Heart left ventricle (tissue), 16 donors: ENCODE measurements at regions not wholly inside any gene's neighbourhood (a gene's known extent, or its start where the extent isn't known, plus 50 kb on each side); places are given as distances from the start of the nearest gene placed in this dataset.

Source experiments
- ATAC-seq, 4 donors: fragments of 200-7000 bp; cut with Tn5 transposase; one replicate each; pipeline ENCODE4 v1.9.1; 2020 to 2022; ENCODE audit warnings: moderate library complexity in 4 of 4, mild to moderate bottlenecking in 3 of 4, moderate number of reproducible peaks in 1 of 4
- DNase-seq, 5 donors: peaks; one replicate each; pipeline ENCODE4 v3.0.0-alpha.2; 2020
- H3K27ac ChIP-seq, 12 donors: fragments of 200-600 bp; sonication (generic) in 4 of 12; one replicate each; pipeline versions ENCODE4 v1.5.0 to v1.8.0; 2016 to 2022; ENCODE audit warnings: mild to moderate bottlenecking in 2 of 12
- H3K27me3 ChIP-seq, 9 donors: fragments of 200-600 bp; sonication (generic) in 2 of 9; one replicate each; pipeline versions ENCODE4 v1.5.1 to v1.8.0; 2016 to 2022; ENCODE audit warnings: mild to moderate bottlenecking in 3 of 9
- H3K36me3 ChIP-seq, 9 donors: fragments of 200-600 bp; sonication (generic) in 2 of 9; one replicate each; pipeline versions ENCODE4 v1.5.0 to v1.8.0; 2018 to 2022; ENCODE audit warnings: mild to moderate bottlenecking in 2 of 9
- H3K4me1 ChIP-seq, 12 donors: fragments of 200-600 bp; sonication (generic) in 4 of 12; one replicate each; pipeline versions ENCODE4 v1.5.0 to v1.8.0; 2016 to 2022; ENCODE audit warnings: mild to moderate bottlenecking in 3 of 12
- H3K4me3 ChIP-seq, 12 donors: fragments of 200-600 bp; sonication (generic) in 4 of 12; one replicate each; pipeline versions ENCODE4 v1.5.0 to v1.8.0; 2017 to 2022; ENCODE audit warnings: mild to moderate bottlenecking in 9 of 12, moderate library complexity in 4 of 12
- H3K9me3 ChIP-seq, 12 donors: fragments of 200-600 bp; sonication (generic) in 4 of 12; one replicate each; pipeline versions ENCODE4 v1.5.0 to v1.8.0; 2016 to 2022; ENCODE audit warnings: mild to moderate bottlenecking in 1 of 12
- POLR2A ChIP-seq, 2 donors: fragments of 450-650 bp; IDR thresholded peaks; one replicate each; pipeline ENCODE4 v1.6.1; 2017; ENCODE audit warnings: antibody characterized with exemption in 2 of 2, mild to moderate bottlenecking in 2 of 2, moderate library complexity in 2 of 2
- WGBS, 4 donors: extraction: QIAGEN DNeasy Blood & Tissue Kit in 2 of 4; methylation state at CpG; one replicate each; pipeline versions ENCODE4 v1.1.5 to v1.1.7; 2013 to 2018; 5-methylcytosine and 5-hydroxymethylcytosine counted together
- intact Hi-C, 10 donors: fragments of 100-400 bp; cut with DNase I; formaldehyde crosslinking; loops; one replicate each; pipeline versions ENCODE4 v1.11.1 to v1.14.2; 2022
- TF ChIP-seq, protein P1 (sequence below), 12 donors: fragments of 200-600 bp; sonication (generic) in 4 of 12; IDR thresholded peaks; one replicate each; pipeline versions ENCODE4 v1.5.0 to v1.8.0; 2018 to 2022; ENCODE audit warnings: antibody characterized with exemption in 12 of 12, mild to moderate bottlenecking in 5 of 12
- donor health status: ischemic (EF 13 %, LVEDD 7.1; RV severe dilation, severe dysfunction).
- donor health status: healthy with polysubstance abuse.
- donor health status: DM: no; HTN: yes; CAD: no.
- donor health status: DM: no; HTN: no; CAD: no.
- donor health status: ischemic (EF 25% LVEDD 6.9; RV normal size, moderate dysfunction).
- donor health status: ischemic (EF 25% LVEDD 5.7; RV mildly dilated, moderate dysfunction).
- donor health status: healthy.
- donor health status: DM: yes; HTN: yes; CAD: no.
- donor health status: ischemic (EF 35%, LVEDD 5.7; RV mildly dilated, moderate dysfunction).
- donor health status: nonischemic (EF 11% LVEDD 7.7; RV severe dilation, severe dysfunction).
- donor health status: DM: yes; HTN: yes; CAD: no.
- donor health status: PGD.
- donor health status: ischemic (EF 29% LVEDD 5.4; RV normal size, mild dysfunction).
- donor health status: nonischemic (EF 23%, LVEDD 6.1; RV moderate dilation, normal function).

DNA sequence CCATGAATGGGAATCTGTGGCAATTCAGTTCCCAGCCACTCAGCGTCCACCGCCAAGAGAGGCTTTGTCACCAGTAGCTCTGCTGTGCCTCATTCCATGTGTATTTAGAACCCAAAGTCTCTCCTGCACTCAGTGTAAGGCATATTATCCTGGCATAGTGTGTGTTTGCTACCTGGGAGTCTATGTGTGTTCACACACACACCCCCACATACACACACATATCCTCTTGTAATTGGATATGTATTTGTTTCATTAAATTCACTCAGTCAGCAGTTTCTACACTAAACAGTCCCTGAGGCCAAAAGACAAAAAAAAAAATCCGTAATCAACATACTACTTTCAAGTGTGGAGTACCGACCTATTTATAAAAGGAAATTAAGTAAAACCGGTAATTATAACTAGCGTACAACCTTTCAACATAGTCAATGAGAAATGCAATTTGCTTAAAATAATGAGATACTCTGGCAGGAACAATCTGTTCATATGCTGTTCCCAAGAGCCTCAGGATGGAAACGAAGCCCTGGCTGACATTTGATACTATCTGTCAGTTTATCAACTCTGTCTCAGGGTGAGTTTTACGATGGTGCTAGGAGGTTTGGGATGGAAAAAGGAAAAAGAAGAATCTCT lies 425.8 kb upstream of the CELF2 start:
- Histone ChIP-seq H3K27me3 (no peaks in the 10 kb centered on the region), H3K4me3 (no peak overlapping the region), H3K4me1 (peaks cover 0 to 30% (median 7%) of the 10 kb centered on the region in 12 donors), H3K27ac (peak overlapping the region in 3 of 12 donors; percentile 6 to 51 (median 20)), H3K9me3 (no peaks in the 10 kb centered on the region), H3K36me3 (no peaks in the 10 kb centered on the region)
- DNase-seq (no peak), ATAC-seq (peak; percentile 38 to 52 (median 46))
- TF ChIP-seq, protein P1, sequence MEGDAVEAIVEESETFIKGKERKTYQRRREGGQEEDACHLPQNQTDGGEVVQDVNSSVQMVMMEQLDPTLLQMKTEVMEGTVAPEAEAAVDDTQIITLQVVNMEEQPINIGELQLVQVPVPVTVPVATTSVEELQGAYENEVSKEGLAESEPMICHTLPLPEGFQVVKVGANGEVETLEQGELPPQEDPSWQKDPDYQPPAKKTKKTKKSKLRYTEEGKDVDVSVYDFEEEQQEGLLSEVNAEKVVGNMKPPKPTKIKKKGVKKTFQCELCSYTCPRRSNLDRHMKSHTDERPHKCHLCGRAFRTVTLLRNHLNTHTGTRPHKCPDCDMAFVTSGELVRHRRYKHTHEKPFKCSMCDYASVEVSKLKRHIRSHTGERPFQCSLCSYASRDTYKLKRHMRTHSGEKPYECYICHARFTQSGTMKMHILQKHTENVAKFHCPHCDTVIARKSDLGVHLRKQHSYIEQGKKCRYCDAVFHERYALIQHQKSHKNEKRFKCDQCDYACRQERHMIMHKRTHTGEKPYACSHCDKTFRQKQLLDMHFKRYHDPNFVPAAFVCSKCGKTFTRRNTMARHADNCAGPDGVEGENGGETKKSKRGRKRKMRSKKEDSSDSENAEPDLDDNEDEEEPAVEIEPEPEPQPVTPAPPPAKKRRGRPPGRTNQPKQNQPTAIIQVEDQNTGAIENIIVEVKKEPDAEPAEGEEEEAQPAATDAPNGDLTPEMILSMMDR (IDR thresholded peaks at IDR 0.05) = no peak
- TF ChIP-seq POLR2A (IDR thresholded peaks at IDR 0.05) = no peak
- 37 to 51% (median 43%) methylated on average over 8 of the region's 8 CpGs for WGBS, 4 donors
- intact Hi-C loops = no loop called here

DNA sequence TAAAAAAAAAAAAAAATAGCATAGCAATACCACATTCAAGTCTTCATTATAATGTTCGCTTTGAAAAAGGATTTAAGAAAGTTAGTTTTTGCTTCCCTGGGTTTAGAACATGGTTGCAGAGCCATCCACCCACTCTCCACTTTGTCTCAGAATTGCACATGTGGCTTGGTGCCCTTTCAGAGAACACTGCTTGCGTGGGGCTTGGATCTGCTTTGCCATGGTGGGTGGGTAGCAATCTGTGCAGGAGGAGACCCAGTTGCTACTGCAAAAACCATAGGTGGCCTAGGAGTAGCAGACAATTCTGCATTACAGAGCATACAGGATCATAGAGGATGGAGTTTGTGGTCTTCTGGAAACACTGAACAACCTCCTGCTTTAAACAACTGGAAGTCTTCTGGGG lies 421.4 kb upstream of the CELF2 start:
- 70 to 97% (median 78%) methylated on average over 2 of the region's 2 CpGs for WGBS, 4 donors
- intact Hi-C loops = no loop called here
- no peak for ATAC-seq
- H3K27me3 ChIP-seq = no peaks in the 10 kb centered on the region
- peaks cover 0 to 11% (median 5%) of the 10 kb centered on the region in 12 donors for H3K4me1 ChIP-seq
- no peak overlapping the region for H3K27ac ChIP-seq
- H3K9me3 ChIP-seq = no peaks in the 10 kb centered on the region
- TF ChIP-seq, protein P1 (IDR thresholded peaks at IDR 0.05) = no peak
- no peak for TF ChIP-seq POLR2A (IDR thresholded peaks at IDR 0.05)
- DNase-seq = no peak
- no peaks in the 10 kb centered on the region for H3K36me3 ChIP-seq
- no peak overlapping the region for H3K4me3 ChIP-seq

DNA sequence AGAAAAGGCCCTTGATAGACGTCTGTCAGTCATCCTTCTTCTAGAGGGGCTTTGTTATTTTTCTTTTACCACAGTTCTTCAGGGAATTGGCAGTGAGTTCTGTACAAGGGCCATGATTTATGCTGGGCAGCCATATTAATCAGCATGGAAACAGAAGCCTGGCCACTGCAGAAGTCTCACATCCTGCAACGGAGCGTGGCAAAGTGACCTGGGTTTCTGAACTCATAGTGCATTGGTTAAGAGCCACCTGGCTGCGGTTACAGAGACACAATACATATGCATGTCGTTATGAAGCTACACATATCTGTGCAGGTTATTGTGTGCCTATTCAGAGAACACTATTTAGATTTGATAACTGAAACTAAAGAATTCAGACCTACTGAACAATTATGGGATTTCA lies 419.4 kb upstream of the CELF2 start:
- no peak for DNase-seq
- H3K4me1 ChIP-seq = no peaks in the 10 kb centered on the region
- intact Hi-C loops = no loop called here
- no peak overlapping the region for H3K4me3 ChIP-seq
- no peak for ATAC-seq
- no peaks in the 10 kb centered on the region for H3K36me3 ChIP-seq
- no peak overlapping the region for H3K27ac ChIP-seq
- WGBS, 4 donors = 88 to 95% (median 92%) methylated on average over 5 of the region's 5 CpGs
- H3K9me3 ChIP-seq = no peaks in the 10 kb centered on the region
- TF ChIP-seq POLR2A (IDR thresholded peaks at IDR 0.05) = no peak
- no peaks in the 10 kb centered on the region for H3K27me3 ChIP-seq

DNA sequence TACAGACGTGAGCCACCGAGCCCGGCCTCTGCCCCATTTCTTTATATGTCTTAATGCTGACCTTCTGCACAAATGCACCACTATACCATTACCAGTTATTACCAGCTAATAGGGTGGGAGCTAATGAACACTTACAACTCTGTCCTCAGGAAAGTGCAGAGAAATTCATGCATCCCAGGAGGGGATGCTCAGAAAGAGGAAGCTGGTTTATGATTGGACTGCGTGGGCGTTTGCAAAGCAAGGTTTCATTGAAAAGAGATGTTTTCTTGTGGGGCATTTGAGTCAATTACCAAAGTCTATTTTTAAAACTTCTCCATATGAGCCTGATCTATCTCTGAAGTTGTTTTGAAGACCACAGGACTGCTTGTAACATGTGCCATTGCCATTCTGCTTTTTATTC lies 417.7 kb upstream of the CELF2 start:
- Histone ChIP-seq H3K27ac (no peak overlapping the region), H3K4me1 (no peaks in the 10 kb centered on the region), H3K36me3 (no peaks in the 10 kb centered on the region), H3K9me3 (no peaks in the 10 kb centered on the region), H3K27me3 (no peaks in the 10 kb centered on the region), H3K4me3 (no peak overlapping the region)
- DNase-seq (no peak), ATAC-seq (no peak)
- intact Hi-C loops = no loop called here
- WGBS, 4 donors = 85 to 89% (median 86%) methylated on average over 5 of the region's 5 CpGs
- TF ChIP-seq, protein P1 (IDR thresholded peaks at IDR 0.05) = no peak
- TF ChIP-seq POLR2A (IDR thresholded peaks at IDR 0.05) = no peak

DNA sequence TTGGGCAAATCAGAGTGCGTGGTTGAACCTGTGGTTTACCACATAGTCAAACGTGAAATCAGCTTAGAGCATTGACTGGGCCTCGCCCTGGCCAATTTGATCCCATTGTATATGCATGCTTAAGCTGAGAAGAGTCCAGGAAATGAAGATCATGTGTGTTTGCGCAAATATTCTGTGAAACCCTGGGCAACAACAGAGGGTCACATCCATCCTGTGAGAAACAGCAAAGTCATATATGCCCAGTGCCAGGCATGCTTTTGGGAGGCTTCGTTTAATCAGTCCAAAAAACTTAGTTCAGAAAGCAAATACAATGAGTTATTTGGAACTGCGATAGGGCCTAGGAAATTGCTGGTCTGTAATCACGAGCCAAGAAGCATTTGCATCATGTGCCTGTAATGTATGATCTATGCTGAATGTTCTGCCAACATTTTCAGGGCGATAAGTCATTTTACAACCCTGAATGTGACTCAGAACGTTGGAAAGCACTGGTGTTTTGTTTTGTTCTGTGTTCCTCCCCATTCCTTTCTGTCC lies 412.1 kb upstream of the CELF2 start:
- no peaks in the 10 kb centered on the region for H3K9me3 ChIP-seq
- WGBS, 4 donors = 71 to 78% (median 76%) methylated on average over 9 of the region's 9 CpGs
- no peak for TF ChIP-seq POLR2A (IDR thresholded peaks at IDR 0.05)
- TF ChIP-seq, protein P1 (IDR thresholded peaks at IDR 0.05) = no peak
- intact Hi-C loops = no loop called here
- ATAC-seq = peak; percentile 81 to 95 (median 85)
- H3K27ac ChIP-seq = peak overlapping the region in 6 of 12 donors; percentile 0 to 51 (median 30)
- H3K4me3 ChIP-seq = no peak overlapping the region
- H3K27me3 ChIP-seq = no peaks in the 10 kb centered on the region
- no peaks in the 10 kb centered on the region for H3K36me3 ChIP-seq
- peaks cover 0 to 8% (median 0%) of the 10 kb centered on the region in 12 donors for H3K4me1 ChIP-seq
- no peak for DNase-seq
